Small intestine (tissue), 7 donors: ENCODE measurements at regions not wholly inside any gene's neighbourhood (a gene's known extent, or its start where the extent isn't known, plus 50 kb on each side); places are given as distances from the start of the nearest gene placed in this dataset.
A peak's percentile ranks its signal among the peaks of the same experiment; 100 is the strongest.

Experiments used
- DNase-seq, 2 donors: peaks; one replicate each; pipeline versions ENCODE4 v3.0.0 to v3.0.0-alpha.2; 2013
- FAIRE-seq: peaks from 2 replicates; lab custom pipeline; 2012; peaks lifted over from hg19 to GRCh38; lab: Jason Lieb, UNC
- H3K27ac ChIP-seq, 3 donors: one replicate each; pipeline ENCODE4 v1.5.1; 2013; ENCODE audit warnings: low read length in 2 of 3, mild to moderate bottlenecking in 2 of 3, control low read depth in 1 of 3, inconsistent platforms in 1 of 3, low read depth in 1 of 3, moderate library complexity in 1 of 3
- H3K27me3 ChIP-seq, 3 donors: one replicate each; pipeline ENCODE4 v1.6.1; 2013; ENCODE audit warnings: low read length in 3 of 3, inconsistent platforms in 1 of 3; ENCODE audit not compliant: control insufficient read depth in 3 of 3, insufficient read depth in 3 of 3
- H3K36me3 ChIP-seq, 3 donors: one replicate each; pipeline ENCODE4 v1.6.1; 2013; ENCODE audit warnings: low read length in 3 of 3, inconsistent platforms in 1 of 3, low read depth in 1 of 3, mild to moderate bottlenecking in 1 of 3, moderate library complexity in 1 of 3; ENCODE audit not compliant: control insufficient read depth in 3 of 3, insufficient read depth in 2 of 3
- H3K4me1 ChIP-seq, 3 donors: one replicate each; pipeline ENCODE4 v1.6.1; 2013; ENCODE audit warnings: low read length in 2 of 3, inconsistent platforms in 1 of 3, low read depth in 1 of 3, mild to moderate bottlenecking in 1 of 3, moderate library complexity in 1 of 3; ENCODE audit not compliant: control insufficient read depth in 3 of 3, insufficient read depth in 2 of 3
- H3K4me3 ChIP-seq, 3 donors: one replicate each; pipeline ENCODE4 v1.5.1; 2013; ENCODE audit warnings: low read length in 3 of 3, control low read depth in 1 of 3, inconsistent platforms in 1 of 3, low read depth in 1 of 3, mild to moderate bottlenecking in 1 of 3, moderate library complexity in 1 of 3
- H3K9me3 ChIP-seq, 2 donors: one replicate each; pipeline ENCODE4 v1.6.1; 2013; ENCODE audit warnings: low read depth in 1 of 2, low read length in 1 of 2; ENCODE audit not compliant: control insufficient read depth in 2 of 2, insufficient read depth in 1 of 2
- WGBS, 3 donors: extraction: QIAGEN DNeasy Blood & Tissue Kit; methylation state at CpG; one replicate each; pipeline ENCODE4 v1.1.7; 2013; 5-methylcytosine and 5-hydroxymethylcytosine counted together
- donor health status: healthy with polysubstance abuse.
- donor health status: control.
- donor health status: control.
- donor health status: Bipolar disorder and iron deficiency.
- donor health status: healthy.

GRCh38 chr15:62941699-62942098 lies 100.8 kb upstream of the TPM1 start:
- Histone ChIP-seq H3K4me1 (peaks cover 0 to 14% (median 0%) of the 10 kb centered on the region in 3 donors), H3K36me3 (no peaks in the 10 kb centered on the region), H3K27ac (no peak overlapping the region), H3K9me3 (no peaks in the 10 kb centered on the region), H3K27me3 (no peaks in the 10 kb centered on the region), H3K4me3 (no peak overlapping the region)
- DNase-seq (no peak), FAIRE-seq (no peak)

DNA sequence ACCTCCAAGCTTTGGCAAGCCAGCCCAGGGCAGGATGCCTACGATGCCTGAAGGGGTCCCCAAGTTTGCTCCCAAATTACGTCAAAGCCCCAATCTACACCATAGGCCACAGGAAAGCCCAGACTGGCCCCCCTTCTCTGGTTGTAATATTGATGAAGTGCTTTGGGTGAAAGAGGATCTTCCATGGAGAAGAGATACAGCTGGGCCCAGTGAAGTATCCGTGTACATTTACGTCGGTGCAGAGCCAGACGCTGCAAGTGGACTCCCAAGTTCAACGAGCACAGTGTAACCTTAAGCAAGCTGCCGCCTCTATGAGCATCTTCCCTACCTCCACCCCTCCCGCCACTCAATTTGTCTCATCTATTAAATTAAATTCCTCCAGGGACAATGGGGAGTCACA lies 100.1 kb upstream of the TPM1 start:
- H3K27me3 ChIP-seq, result peaks cover 0 to under 1% (median 0%) of the 10 kb centered on the region in 3 donors
- no peak overlapping the region for H3K4me3 ChIP-seq
- H3K27ac ChIP-seq, result no peak overlapping the region
- DNase-seq (no peak), FAIRE-seq (no peak)
- peaks cover 0 to 14% (median 0%) of the 10 kb centered on the region in 3 donors for H3K4me1 ChIP-seq
- 85 to 96% (median 93%) methylated on average over 9 of the region's 9 CpGs for WGBS, 3 donors
- H3K9me3 ChIP-seq, result no peaks in the 10 kb centered on the region
- no peaks in the 10 kb centered on the region for H3K36me3 ChIP-seq

- DNase-seq (no peak), FAIRE-seq (no peak)
- H3K4me3 ChIP-seq, result no peak overlapping the region
- 82 to 86% (median 85%) methylated on average over 2 of the region's 2 CpGs for WGBS, 3 donors
- peaks cover 0 to 11% (median 0%) of the 10 kb centered on the region in 3 donors for H3K27me3 ChIP-seq
- no peaks in the 10 kb centered on the region for H3K36me3 ChIP-seq
- H3K4me1 ChIP-seq, result peaks cover 0 to 14% (median 0%) of the 10 kb centered on the region in 3 donors
- no peak overlapping the region for H3K27ac ChIP-seq
- no peaks in the 10 kb centered on the region for H3K9me3 ChIP-seq
Observed at GRCh38 chr15:62945063-62945462, 97.5 kb upstream of the TPM1 start.

GRCh38 chr15:62945760-62946159 lies 96.8 kb upstream of the TPM1 start:
- 78 to 82% (median 79%) methylated on average over 4 of the region's 4 CpGs for WGBS, 3 donors
- Histone ChIP-seq H3K36me3 (no peaks in the 10 kb centered on the region), H3K4me3 (no peak overlapping the region), H3K27me3 (peaks cover 0 to 18% (median 0%) of the 10 kb centered on the region in 3 donors), H3K4me1 (peaks cover 0 to 10% (median 0%) of the 10 kb centered on the region in 3 donors), H3K9me3 (no peaks in the 10 kb centered on the region), H3K27ac (peak overlapping the region in 1 of 3 donors; percentile 26)
- FAIRE-seq (no peak), DNase-seq (peak in 1 of 2 donors; percentile 75)

GRCh38 chr15:62946940-62947339 lies 95.6 kb upstream of the TPM1 start:
- 89 to 96% (median 92%) methylated on average over 2 of the region's 2 CpGs for WGBS, 3 donors
- peaks cover 0 to 10% (median 0%) of the 10 kb centered on the region in 3 donors for H3K4me1 ChIP-seq
- H3K27me3 ChIP-seq, result peaks cover 0 to 27% (median 0%) of the 10 kb centered on the region in 3 donors
- no peak overlapping the region for H3K27ac ChIP-seq
- H3K4me3 ChIP-seq, result no peak overlapping the region
- H3K9me3 ChIP-seq, result no peaks in the 10 kb centered on the region
- FAIRE-seq, result no peak
- no peak for DNase-seq
- H3K36me3 ChIP-seq, result no peaks in the 10 kb centered on the region

DNA sequence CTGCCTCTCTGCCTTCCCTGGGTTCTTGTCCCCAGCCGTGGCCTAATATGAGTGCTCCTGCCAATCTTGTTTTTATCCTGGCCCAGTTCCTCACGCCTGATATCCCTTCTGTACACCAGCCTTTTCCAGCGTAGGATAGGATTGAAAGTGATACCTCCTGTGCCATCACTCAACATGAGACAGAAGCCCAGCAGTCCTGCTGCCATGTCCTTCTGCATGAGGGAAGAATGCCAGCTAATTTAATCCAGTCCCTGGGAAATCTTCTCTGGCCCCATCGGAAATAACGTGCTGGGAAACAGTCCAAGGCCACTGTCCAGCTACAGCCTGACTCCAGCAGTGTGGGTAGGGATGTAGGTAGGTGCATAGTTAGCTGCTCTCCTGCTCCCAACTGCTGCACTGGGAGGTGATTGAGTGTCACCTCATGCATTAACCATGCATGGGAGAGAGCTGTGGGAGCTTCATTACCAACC lies 92.0 kb upstream of the TPM1 start:
- peaks cover 0 to 8% (median 0%) of the 10 kb centered on the region in 3 donors for H3K4me1 ChIP-seq
- H3K4me3 ChIP-seq, result no peak overlapping the region
- no peak overlapping the region for H3K27ac ChIP-seq
- DNase-seq, result no peak
- H3K9me3 ChIP-seq, result no peaks in the 10 kb centered on the region
- H3K27me3 ChIP-seq, result peaks cover 0 to 49% (median 0%) of the 10 kb centered on the region in 3 donors
- FAIRE-seq, result no peak
- 71 to 81% (median 72%) methylated on average over 5 of the region's 5 CpGs for WGBS, 3 donors
- no peaks in the 10 kb centered on the region for H3K36me3 ChIP-seq

GRCh38 chr15:62951481-62951880 lies 91.1 kb upstream of the TPM1 start:
- Histone ChIP-seq H3K9me3 (no peaks in the 10 kb centered on the region), H3K27ac (no peak overlapping the region), H3K36me3 (no peaks in the 10 kb centered on the region), H3K4me1 (no peaks in the 10 kb centered on the region), H3K27me3 (peaks cover 0 to 49% (median 0%) of the 10 kb centered on the region in 3 donors), H3K4me3 (no peak overlapping the region)
- WGBS, 3 donors, result 67 to 76% (median 75%) methylated on average over 5 of the region's 5 CpGs
- FAIRE-seq (no peak), DNase-seq (no peak)

DNA sequence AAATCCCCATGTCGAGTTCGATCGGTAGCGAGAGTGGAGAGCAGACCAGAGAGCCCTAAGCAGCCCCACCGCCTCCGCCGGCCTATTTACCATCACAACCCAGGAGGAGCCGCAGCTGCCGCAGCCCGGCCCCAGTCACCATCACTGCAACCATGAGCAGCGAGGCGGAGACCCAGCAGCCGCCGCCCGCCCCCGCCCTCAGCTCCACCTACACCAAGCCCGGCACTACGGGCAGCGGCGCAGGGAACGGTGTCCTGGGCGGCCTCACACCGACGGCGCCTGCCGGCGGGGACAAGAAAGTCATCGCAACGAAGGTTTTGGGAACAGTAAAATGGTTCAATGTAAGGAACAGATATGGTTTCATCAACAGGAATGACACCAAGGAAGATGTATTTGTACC lies 89.5 kb upstream of the TPM1 start:
- Histone ChIP-seq H3K9me3 (no peaks in the 10 kb centered on the region), H3K27ac (no peak overlapping the region), H3K27me3 (peaks cover 0 to 44% (median 0%) of the 10 kb centered on the region in 3 donors), H3K4me1 (no peaks in the 10 kb centered on the region), H3K36me3 (no peaks in the 10 kb centered on the region), H3K4me3 (no peak overlapping the region)
- no peak for FAIRE-seq
- 24 to 38% (median 35%) methylated on average over 28 to 29 of the region's 29 CpGs for WGBS, 3 donors
- DNase-seq, result no peak

DNA sequence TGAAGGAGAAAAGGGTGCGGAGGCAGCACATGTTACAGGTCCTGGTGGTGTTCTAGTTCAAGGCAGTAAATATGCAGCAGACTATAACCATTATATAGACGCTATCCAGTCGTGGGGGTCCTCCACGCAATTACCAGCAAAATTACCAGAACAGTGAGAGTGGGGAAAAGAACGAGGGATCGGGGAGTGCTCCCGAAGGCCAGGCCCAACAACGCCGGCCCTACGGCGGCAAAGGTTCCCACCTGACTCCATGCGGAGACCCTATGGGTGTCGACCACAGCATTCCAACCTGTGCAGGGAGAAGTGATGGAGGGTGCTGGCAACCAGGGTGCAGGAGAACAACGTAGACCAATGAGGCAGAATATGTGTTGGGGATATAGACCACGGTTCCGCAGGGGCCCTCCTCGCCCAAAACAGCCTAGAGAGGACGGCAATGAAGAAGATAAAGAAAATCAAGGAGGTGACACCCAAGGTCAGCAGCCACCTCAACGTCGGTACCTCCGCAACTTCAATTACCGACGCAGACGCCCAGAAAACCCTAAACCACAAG lies 89.0 kb upstream of the TPM1 start:
- Histone ChIP-seq H3K4me1 (no peaks in the 10 kb centered on the region), H3K27ac (no peak overlapping the region), H3K27me3 (peaks cover 0 to 43% (median 0%) of the 10 kb centered on the region in 3 donors), H3K9me3 (no peaks in the 10 kb centered on the region), H3K36me3 (no peaks in the 10 kb centered on the region), H3K4me3 (no peak overlapping the region)
- FAIRE-seq, result no peak
- 91 to 93% (median 93%) methylated on average over 24 of the region's 24 CpGs for WGBS, 3 donors
- DNase-seq, result no peak
